ENCODE measurements at regions not wholly inside any gene's neighbourhood (a gene's known extent, or its start where the extent isn't known, plus 50 kb on each side); places are given as distances from the start of the nearest gene placed in this dataset.

DNA sequence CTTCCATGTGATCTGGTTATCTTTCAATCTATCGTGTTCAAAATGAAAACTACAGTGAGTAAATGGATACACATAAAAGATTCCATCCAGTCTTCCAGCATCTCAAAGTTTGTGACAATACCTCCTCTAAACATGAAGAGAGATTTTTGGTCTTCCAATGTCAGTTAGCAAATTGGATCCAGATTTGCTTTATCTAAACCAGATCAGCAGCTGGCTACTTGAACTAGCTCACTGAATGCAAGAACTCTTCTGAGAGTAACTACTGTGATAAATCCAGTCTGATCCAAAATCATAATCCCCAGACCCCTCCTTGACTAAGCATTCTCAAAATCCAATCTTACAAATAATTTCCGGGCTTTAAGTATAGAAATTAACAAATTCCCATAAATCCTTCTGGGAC is 2177.9 kb upstream of the C9orf72 start:
- no peaks in the 10 kb centered on the region for H4K20me1 ChIP-seq (ENCODE audit: insufficient read depth, low read length)
- ATAC-seq: no peak
- FAIRE-seq: no peak
- no peak overlapping the region for H3K4me3 ChIP-seq (replicated peaks in 1 of 3; ENCODE audit: insufficient read depth in 1 of 3, low read depth in 2 of 3, low read length in 3 of 3)
- ChIA-PET POLR2A (no interaction called here), CTCF (ENCODE audit: low intra/inter-chr PET ratio, low total read pairs) (no interaction called here)
- no peak overlapping the region for H3K9ac ChIP-seq (ENCODE audit: insufficient read depth, low read depth, low read length)
- H3K4me2 ChIP-seq (ENCODE audit: low read depth, low read length): no peak overlapping the region
- intact Hi-C loops (cut with micrococcal nuclease; ENCODE audit: unreplicated experiment) (no loop called here), in situ Hi-C loops (cut with HindIII; ENCODE audit: extremely low pct_ligation_motif_present, low pct_unique_long_range_greater_than_20kb) (no loop called here)
- 1% methylated on average over 2 of the region's 2 CpGs for WGBS (ENCODE audit: low lambda C conversion rate)
- no peaks in the 10 kb centered on the region for H3K9me3 ChIP-seq (ENCODE audit: low read length)
- no TSS peak for BruUV-seq (replicated peaks)
- H3K36me3 ChIP-seq (replicated peaks in 1 of 2; ENCODE audit: control insufficient read depth in 1 of 2, insufficient read depth in 2 of 2, low read length in 2 of 2): no peaks in the 10 kb centered on the region
- no peaks in the 10 kb centered on the region for H3K79me2 ChIP-seq (ENCODE audit: insufficient read depth, low read length)
- no peaks in the 10 kb centered on the region for H3K27me3 ChIP-seq (ENCODE audit: control insufficient read depth in 1 of 2, insufficient read depth in 2 of 2, low read length in 2 of 2)
- no peak overlapping the region for H3K27ac ChIP-seq (ENCODE audit: extremely low read length, insufficient read depth, low read length)
- DNase-seq (ENCODE audit: low spot score): no peak
- H2AFZ ChIP-seq (ENCODE audit: low read length): no peak overlapping the region
- H3K4me1 ChIP-seq (ENCODE audit: insufficient read depth, low read length): no peaks in the 10 kb centered on the region
- TF ChIP-seq ZNF282 (IDR thresholded peaks at IDR 0.05; ENCODE audit: partially characterized antibody): no peak

DNA sequence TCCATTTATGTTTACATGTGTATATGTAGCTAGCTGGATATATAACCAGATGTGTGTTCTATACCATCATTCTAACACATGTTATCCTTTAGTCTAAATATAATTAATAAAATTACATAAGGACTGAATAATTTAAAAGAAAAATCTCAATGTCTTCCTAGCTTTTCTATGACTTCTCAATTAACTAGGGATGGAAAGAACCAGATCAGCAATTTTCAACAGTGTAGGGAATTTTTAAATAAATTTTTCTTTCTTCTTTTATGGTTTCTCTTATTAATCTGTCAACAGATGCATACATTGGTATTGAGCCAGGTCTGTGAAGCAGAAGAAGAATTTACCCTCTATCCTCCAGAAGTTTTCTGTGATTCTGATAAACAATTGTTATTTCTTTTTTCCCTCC is 2180.4 kb upstream of the C9orf72 start:
- FAIRE-seq (no peak), ATAC-seq (no peak), DNase-seq (ENCODE audit: low spot score) (no peak)
- H3K9ac ChIP-seq (ENCODE audit: insufficient read depth, low read depth, low read length): no peak overlapping the region
- POLR2A ChIA-PET: no interaction called here
- in situ Hi-C loops (cut with HindIII; ENCODE audit: extremely low pct_ligation_motif_present, low pct_unique_long_range_greater_than_20kb) (no loop called here), intact Hi-C loops (cut with micrococcal nuclease; ENCODE audit: unreplicated experiment) (no loop called here)
- no peaks in the 10 kb centered on the region for H3K36me3 ChIP-seq (replicated peaks in 1 of 2; ENCODE audit: control insufficient read depth in 1 of 2, insufficient read depth in 2 of 2, low read length in 2 of 2)
- H3K27me3 ChIP-seq (ENCODE audit: control insufficient read depth in 1 of 2, insufficient read depth in 2 of 2, low read length in 2 of 2): no peaks in the 10 kb centered on the region
- H3K4me3 ChIP-seq (replicated peaks in 1 of 3; ENCODE audit: insufficient read depth in 1 of 3, low read depth in 2 of 3, low read length in 3 of 3): no peak overlapping the region
- CTCF ChIA-PET (ENCODE audit: low intra/inter-chr PET ratio, low total read pairs): no interaction called here
- no peak overlapping the region for H3K4me2 ChIP-seq (ENCODE audit: low read depth, low read length)
- no peak overlapping the region for H3K27ac ChIP-seq (ENCODE audit: extremely low read length, insufficient read depth, low read length)
- H3K79me2 ChIP-seq (ENCODE audit: insufficient read depth, low read length): no peaks in the 10 kb centered on the region
- H2AFZ ChIP-seq (ENCODE audit: low read length): no peak overlapping the region
- H3K4me1 ChIP-seq (ENCODE audit: insufficient read depth, low read length): no peaks in the 10 kb centered on the region
- H3K9me3 ChIP-seq (ENCODE audit: low read length): no peaks in the 10 kb centered on the region
- peak; percentile 60 to 69; a peak in 3 of 4 replicates for TF ChIP-seq MAFK (conservative IDR thresholded peaks at IDR 0.05 in 1 of 2, IDR thresholded peaks at IDR 0.05 in 1 of 2; ENCODE audit: low read length in 2 of 2)
- TF ChIP-seq, protein P1, sequence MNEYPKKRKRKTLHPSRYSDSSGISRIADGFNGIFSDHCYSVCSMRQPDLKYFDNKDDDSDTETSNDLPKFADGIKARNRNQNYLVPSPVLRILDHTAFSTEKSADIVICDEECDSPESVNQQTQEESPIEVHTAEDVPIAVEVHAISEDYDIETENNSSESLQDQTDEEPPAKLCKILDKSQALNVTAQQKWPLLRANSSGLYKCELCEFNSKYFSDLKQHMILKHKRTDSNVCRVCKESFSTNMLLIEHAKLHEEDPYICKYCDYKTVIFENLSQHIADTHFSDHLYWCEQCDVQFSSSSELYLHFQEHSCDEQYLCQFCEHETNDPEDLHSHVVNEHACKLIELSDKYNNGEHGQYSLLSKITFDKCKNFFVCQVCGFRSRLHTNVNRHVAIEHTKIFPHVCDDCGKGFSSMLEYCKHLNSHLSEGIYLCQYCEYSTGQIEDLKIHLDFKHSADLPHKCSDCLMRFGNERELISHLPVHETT (CRISPR knock-in tag; conservative IDR thresholded peaks at IDR 0.05): no peak
- H4K20me1 ChIP-seq (ENCODE audit: insufficient read depth, low read length): no peaks in the 10 kb centered on the region
- no TSS peak for BruUV-seq (replicated peaks)
